AG09309 (cell line): ENCODE measurements at regions not wholly inside any gene's neighbourhood (a gene's known extent, or its start where the extent isn't known, plus 50 kb on each side); places are given as distances from the start of the nearest gene placed in this dataset.

Source experiments
- DNase-seq: peaks from one replicate; pipeline ENCODE4 v3.0.0-alpha.2; 2010; ENCODE audit warnings: low read depth
- H3K4me3 ChIP-seq: 2 replicates; pipeline ENCODE4 v1.5.1; 2011; ENCODE audit warnings: mild to moderate bottlenecking, low read depth, low read length, moderate library complexity; ENCODE audit not compliant: control insufficient read depth
- TF ChIP-seq, protein P1 (sequence below): IDR thresholded peaks from 2 replicates; pipeline ENCODE4 v1.5.1; 2011; ENCODE audit warnings: mild to moderate bottlenecking, low read depth, low read length, inconsistent platforms; ENCODE audit not compliant: insufficient read depth, control insufficient read depth; ENCODE audit errors: missing control alignments

- TF ChIP-seq, protein P1, sequence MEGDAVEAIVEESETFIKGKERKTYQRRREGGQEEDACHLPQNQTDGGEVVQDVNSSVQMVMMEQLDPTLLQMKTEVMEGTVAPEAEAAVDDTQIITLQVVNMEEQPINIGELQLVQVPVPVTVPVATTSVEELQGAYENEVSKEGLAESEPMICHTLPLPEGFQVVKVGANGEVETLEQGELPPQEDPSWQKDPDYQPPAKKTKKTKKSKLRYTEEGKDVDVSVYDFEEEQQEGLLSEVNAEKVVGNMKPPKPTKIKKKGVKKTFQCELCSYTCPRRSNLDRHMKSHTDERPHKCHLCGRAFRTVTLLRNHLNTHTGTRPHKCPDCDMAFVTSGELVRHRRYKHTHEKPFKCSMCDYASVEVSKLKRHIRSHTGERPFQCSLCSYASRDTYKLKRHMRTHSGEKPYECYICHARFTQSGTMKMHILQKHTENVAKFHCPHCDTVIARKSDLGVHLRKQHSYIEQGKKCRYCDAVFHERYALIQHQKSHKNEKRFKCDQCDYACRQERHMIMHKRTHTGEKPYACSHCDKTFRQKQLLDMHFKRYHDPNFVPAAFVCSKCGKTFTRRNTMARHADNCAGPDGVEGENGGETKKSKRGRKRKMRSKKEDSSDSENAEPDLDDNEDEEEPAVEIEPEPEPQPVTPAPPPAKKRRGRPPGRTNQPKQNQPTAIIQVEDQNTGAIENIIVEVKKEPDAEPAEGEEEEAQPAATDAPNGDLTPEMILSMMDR, result no peak
Observed at GRCh38 chr2:236964291-236964690, 121.4 kb upstream of the COPS8 start.

DNA sequence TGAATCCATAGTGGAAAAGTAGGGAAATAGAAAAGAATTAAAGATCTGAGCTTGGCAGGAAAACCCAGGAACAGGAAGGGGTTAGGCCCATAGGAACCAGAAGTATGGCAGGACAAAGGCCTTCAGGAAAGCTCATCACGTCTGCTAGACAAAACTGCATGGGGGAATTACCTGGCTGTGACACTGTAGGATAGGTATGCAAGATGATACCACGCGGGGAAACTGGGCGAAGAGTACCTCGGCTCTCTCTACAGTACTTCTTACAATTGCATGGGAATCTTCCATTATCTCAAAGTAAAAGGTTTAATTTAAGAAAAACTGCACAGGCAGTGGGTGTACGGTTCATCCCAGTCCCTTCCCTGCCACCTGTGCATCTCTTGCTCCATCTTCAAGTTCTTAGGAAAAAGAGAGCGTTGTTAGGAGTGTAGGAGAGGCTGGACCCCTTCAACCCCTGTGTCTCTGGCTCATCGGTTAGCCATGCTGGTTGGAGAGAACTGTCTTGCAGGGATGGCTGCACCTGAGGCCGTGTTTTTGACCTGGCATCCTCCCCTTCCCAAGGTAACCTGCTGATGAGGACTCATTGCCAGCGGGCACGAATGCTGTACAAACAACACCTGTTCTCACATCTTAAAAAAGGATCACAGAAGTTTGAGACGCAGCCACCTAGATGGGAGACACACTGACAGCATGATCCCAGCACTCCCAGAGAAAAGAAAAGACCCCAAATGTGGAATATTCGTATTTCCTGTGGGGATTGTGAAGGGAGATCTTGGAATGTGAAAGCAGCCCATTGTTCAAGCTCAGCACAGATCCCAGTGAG, 120.5 kb upstream of the COPS8 start:
- no peak overlapping the region for H3K4me3 ChIP-seq
- no peak for DNase-seq
- TF ChIP-seq, protein P1, result no peak

More at GRCh38 chr2:236964291-236964690, 121.4 kb upstream of the COPS8 start:
- no peak overlapping the region for H3K4me3 ChIP-seq
- DNase-seq, result no peak

- H3K4me3 ChIP-seq, result no peak overlapping the region
- no peak for DNase-seq
- TF ChIP-seq, protein P1, result no peak
Observed at GRCh38 chr2:236965841-236966096, 119.9 kb upstream of the COPS8 start.

GRCh38 chr2:236967499-236967783, 118.2 kb upstream of the COPS8 start:
- no peak overlapping the region for H3K4me3 ChIP-seq

DNA sequence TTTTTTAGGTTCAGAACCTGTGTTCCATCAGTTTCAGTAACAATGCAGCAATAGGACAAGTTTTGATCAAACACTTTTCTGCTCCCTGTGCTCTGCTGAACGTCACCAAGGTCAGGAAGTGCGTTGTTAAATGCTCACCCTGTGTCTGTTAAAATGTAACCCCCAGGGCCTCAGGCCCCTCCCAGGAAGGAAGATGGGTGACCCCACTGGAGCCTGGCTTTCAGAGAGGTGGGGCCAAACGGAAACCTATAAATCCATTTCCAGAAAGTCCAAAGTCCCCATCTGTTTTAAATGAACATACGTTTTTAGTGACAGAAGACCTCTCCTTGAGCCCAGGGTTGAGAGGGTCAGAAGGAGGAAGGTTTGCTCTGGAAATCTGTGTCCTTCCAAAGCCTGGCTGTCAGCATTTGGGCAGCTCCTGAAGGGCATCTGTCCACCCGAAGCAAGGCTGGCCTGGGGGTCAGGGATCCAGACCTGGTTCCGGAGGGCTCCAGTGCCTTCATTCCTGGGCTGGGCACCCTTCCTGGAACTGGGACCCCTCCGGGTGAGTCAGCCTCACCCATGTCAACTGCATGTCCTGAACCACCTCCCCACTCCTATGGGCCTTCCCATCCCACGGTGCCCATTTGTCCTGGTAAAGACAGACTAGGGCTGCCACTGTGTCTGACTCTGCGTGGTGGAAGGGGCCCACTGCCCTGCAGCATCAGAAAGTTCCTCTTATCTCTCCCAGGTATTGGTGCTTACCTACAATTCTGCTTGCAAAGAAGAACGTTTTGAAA, 117.4 kb upstream of the COPS8 start:
- no peak for DNase-seq

More at GRCh38 chr2:236967499-236967783, 118.2 kb upstream of the COPS8 start:
- DNase-seq, result no peak
- TF ChIP-seq, protein P1, result no peak

GRCh38 chr2:236968880-236969534, 116.7 kb upstream of the COPS8 start:
- TF ChIP-seq, protein P1, result no peak
- H3K4me3 ChIP-seq, result no peak overlapping the region

More for the DNA sequence above, 117.4 kb upstream of the COPS8 start:
- H3K4me3 ChIP-seq, result no peak overlapping the region
- TF ChIP-seq, protein P1, result no peak

More at GRCh38 chr2:236968880-236969534, 116.7 kb upstream of the COPS8 start:
- DNase-seq, result no peak
